ENCODE measurements at regions not wholly inside any gene's neighbourhood (a gene's known extent, or its start where the extent isn't known, plus 50 kb on each side); places are given as distances from the start of the nearest gene placed in this dataset.

GRCh38 chr7:46411236-46411635, 490.2 kb upstream of the IGFBP3 start:
- no peak for TF ChIP-seq EZH2 (IDR thresholded peaks at IDR 0.05)
- TF ChIP-seq POLR2AphosphoS5 (IDR thresholded peaks at IDR 0.05; ENCODE audit: borderline replicate concordance, low read depth, low read length) = no peak

Data from SK-N-MC (cell line).